T-helper 17 cell (primary cell): ENCODE measurements at regions not wholly inside any gene's neighbourhood (a gene's known extent, or its start where the extent isn't known, plus 50 kb on each side); places are given as distances from the start of the nearest gene placed in this dataset.
"Not testable (repeated sequence)": the region's sequence is repeated elsewhere in the genome, so short reads cannot be mapped to it uniquely, and the experiment has no call there.

ENCODE experiments used
- ATAC-seq: fragments of 150-1000 bp; cut with Tn5 transposase; 2 replicates; pipeline ENCODE4 v1.10.0; 2021; ENCODE audit warnings: mild to moderate bottlenecking, moderate library complexity
- DNase-seq, 3 donors: peaks; one replicate each; pipeline versions ENCODE4 v3.0.0 to v3.0.0-alpha.2; 2020 to 2021
- H3K9me3 ChIP-seq: one replicate; pipeline ENCODE4 v1.7.0; 2013; ENCODE audit warnings: low read length, mild to moderate bottlenecking; ENCODE audit not compliant: control insufficient read depth, poor library complexity, severe bottlenecking
- H3K27ac Mint-ChIP-seq: one replicate; pipeline ENCODE4 v1.8.0; 2022; ENCODE audit warnings: mild to moderate bottlenecking, moderate library complexity, mixed read lengths
- H3K27me3 Mint-ChIP-seq: one replicate; pipeline ENCODE4 v1.8.0; 2022; ENCODE audit warnings: mixed read lengths
- H3K36me3 Mint-ChIP-seq: one replicate; pipeline ENCODE4 v1.8.0; 2022; ENCODE audit warnings: low read depth, mixed read lengths
- H3K4me1 Mint-ChIP-seq: one replicate; pipeline ENCODE4 v1.8.0; 2022; ENCODE audit warnings: mild to moderate bottlenecking, mixed read lengths
- H3K4me3 Mint-ChIP-seq: one replicate; pipeline ENCODE4 v1.8.0; 2022; ENCODE audit warnings: mild to moderate bottlenecking, moderate library complexity, mixed read lengths

- Mint-ChIP-seq H3K27ac (no peak overlapping the region), H3K27me3 (no peaks in the 10 kb centered on the region), H3K4me3 (no peak overlapping the region), H3K36me3 (no peaks in the 10 kb centered on the region), H3K4me1 (no peaks in the 10 kb centered on the region)
- H3K9me3 ChIP-seq, result no peaks in the 10 kb centered on the region
- DNase-seq (no peak), ATAC-seq (no peak)
Measured at GRCh38 chr6:86476311-86476710, 461.0 kb upstream of the HTR1E start.

GRCh38 chr6:86474081-86474480 lies 463.2 kb upstream of the HTR1E start:
- Mint-ChIP-seq H3K36me3 (no peaks in the 10 kb centered on the region), H3K4me3 (no peak overlapping the region), H3K27ac (no peak overlapping the region), H3K27me3 (no peaks in the 10 kb centered on the region), H3K4me1 (no peaks in the 10 kb centered on the region)
- no peak for DNase-seq
- no peaks in the 10 kb centered on the region for H3K9me3 ChIP-seq
- no peak for ATAC-seq

GRCh38 chr6:86471791-86472190 lies 465.5 kb upstream of the HTR1E start:
- ATAC-seq, result no peak
- no peaks in the 10 kb centered on the region for H3K9me3 ChIP-seq

GRCh38 chr6:86459978-86460377 lies 477.4 kb upstream of the HTR1E start:
- H3K9me3 ChIP-seq, result no peaks in the 10 kb centered on the region
- Mint-ChIP-seq H3K36me3 (no peaks in the 10 kb centered on the region), H3K27ac (no peak overlapping the region), H3K4me3 (no peak overlapping the region), H3K27me3 (no peaks in the 10 kb centered on the region), H3K4me1 (no peaks in the 10 kb centered on the region)
- DNase-seq (no peak), ATAC-seq (no peak)

More at GRCh38 chr6:86471791-86472190, 465.5 kb upstream of the HTR1E start:
- DNase-seq, result no peak
- no peaks in the 10 kb centered on the region for H3K27me3 Mint-ChIP-seq
- H3K4me3 Mint-ChIP-seq, result no peak overlapping the region
- no peak overlapping the region for H3K27ac Mint-ChIP-seq
- no peaks in the 10 kb centered on the region for H3K36me3 Mint-ChIP-seq
- no peaks in the 10 kb centered on the region for H3K4me1 Mint-ChIP-seq

- DNase-seq (no peak), ATAC-seq (no peak)
- H3K4me3 Mint-ChIP-seq, result no peak overlapping the region
- no peaks in the 10 kb centered on the region for H3K27me3 Mint-ChIP-seq
- no peaks in the 10 kb centered on the region for H3K4me1 Mint-ChIP-seq
- no peaks in the 10 kb centered on the region for H3K36me3 Mint-ChIP-seq
- H3K27ac Mint-ChIP-seq, result no peak overlapping the region
- no peaks in the 10 kb centered on the region for H3K9me3 ChIP-seq
Measured at GRCh38 chr6:86456821-86457220, 480.5 kb upstream of the HTR1E start.

GRCh38 chr6:86453232-86453631 lies 484.1 kb upstream of the HTR1E start:
- Mint-ChIP-seq H3K4me3 (no peak overlapping the region), H3K36me3 (no peaks in the 10 kb centered on the region), H3K27ac (no peak overlapping the region), H3K27me3 (no peaks in the 10 kb centered on the region), H3K4me1 (no peaks in the 10 kb centered on the region)
- no peaks in the 10 kb centered on the region for H3K9me3 ChIP-seq
- DNase-seq (no peak), ATAC-seq (no peak)

GRCh38 chr6:86448398-86448797 lies 488.9 kb upstream of the HTR1E start:
- Mint-ChIP-seq H3K27ac (no peak overlapping the region), H3K4me1 (no peaks in the 10 kb centered on the region), H3K4me3 (no peak overlapping the region), H3K27me3 (no peaks in the 10 kb centered on the region), H3K36me3 (no peaks in the 10 kb centered on the region)
- no peaks in the 10 kb centered on the region for H3K9me3 ChIP-seq
- ATAC-seq (no peak), DNase-seq (no peak)

GRCh38 chr6:86440608-86441007 lies 496.7 kb upstream of the HTR1E start:
- Mint-ChIP-seq H3K36me3 (no peaks in the 10 kb centered on the region), H3K4me1 (no peaks in the 10 kb centered on the region), H3K27me3 (no peaks in the 10 kb centered on the region), H3K27ac (no peak overlapping the region), H3K4me3 (no peak overlapping the region)
- no peaks in the 10 kb centered on the region for H3K9me3 ChIP-seq
- no peak for DNase-seq
- no peak for ATAC-seq

- Mint-ChIP-seq H3K4me1 (no peaks in the 10 kb centered on the region), H3K4me3 (no peak overlapping the region), H3K27me3 (no peaks in the 10 kb centered on the region), H3K36me3 (no peaks in the 10 kb centered on the region), H3K27ac (no peak overlapping the region)
- no peaks in the 10 kb centered on the region for H3K9me3 ChIP-seq
- DNase-seq (no peak), ATAC-seq (no peak)
Measured at GRCh38 chr6:86423571-86423970, 513.8 kb upstream of the HTR1E start.

- H3K27me3 Mint-ChIP-seq, result no peaks in the 10 kb centered on the region
- no peak overlapping the region for H3K4me3 Mint-ChIP-seq
- H3K4me1 Mint-ChIP-seq, result no peaks in the 10 kb centered on the region
- no peak overlapping the region for H3K27ac Mint-ChIP-seq
- no peaks in the 10 kb centered on the region for H3K9me3 ChIP-seq
- no peaks in the 10 kb centered on the region for H3K36me3 Mint-ChIP-seq
- ATAC-seq (no peak), DNase-seq (no peak)
Measured at GRCh38 chr6:86412057-86412456, 525.3 kb upstream of the HTR1E start.

- H3K9me3 ChIP-seq, result no peaks in the 10 kb centered on the region
- no peak overlapping the region for H3K4me3 Mint-ChIP-seq
- no peaks in the 10 kb centered on the region for H3K4me1 Mint-ChIP-seq
- no peak overlapping the region for H3K27ac Mint-ChIP-seq
- no peak for DNase-seq
- H3K36me3 Mint-ChIP-seq, result no peaks in the 10 kb centered on the region
- ATAC-seq, result no peak
- H3K27me3 Mint-ChIP-seq, result no peaks in the 10 kb centered on the region
Measured at GRCh38 chr6:86407128-86407527, 530.2 kb upstream of the HTR1E start.

- H3K9me3 ChIP-seq, H3K4me1 Mint-ChIP-seq, H3K4me3 Mint-ChIP-seq, H3K27me3 Mint-ChIP-seq, H3K36me3 Mint-ChIP-seq, ATAC-seq, DNase-seq, H3K27ac Mint-ChIP-seq: not testable (repeated sequence)
Measured at GRCh38 chr6:86392850-86393249, 544.5 kb upstream of the HTR1E start.

- Mint-ChIP-seq H3K36me3 (no peaks in the 10 kb centered on the region), H3K4me1 (no peaks in the 10 kb centered on the region), H3K4me3 (no peak overlapping the region), H3K27ac (no peak overlapping the region), H3K27me3 (no peaks in the 10 kb centered on the region)
- no peaks in the 10 kb centered on the region for H3K9me3 ChIP-seq
- no peak for ATAC-seq
- no peak for DNase-seq
Measured at GRCh38 chr6:86380571-86381125, 556.7 kb upstream of the HTR1E start.

GRCh38 chr6:86357877-86358276 lies 579.5 kb upstream of the HTR1E start:
- no peak for ATAC-seq
- Mint-ChIP-seq H3K27ac (no peak overlapping the region), H3K4me1 (no peaks in the 10 kb centered on the region), H3K27me3 (no peaks in the 10 kb centered on the region), H3K36me3 (no peaks in the 10 kb centered on the region), H3K4me3 (no peak overlapping the region)
- DNase-seq, result no peak
- no peaks in the 10 kb centered on the region for H3K9me3 ChIP-seq
